Fibroblast of skin of scalp (primary cell): ENCODE measurements at regions not wholly inside any gene's neighbourhood (a gene's known extent, or its start where the extent isn't known, plus 50 kb on each side); places are given as distances from the start of the nearest gene placed in this dataset.

Source experiments
- DNase-seq: peaks from one replicate; pipeline ENCODE4 v3.0.0-alpha.2; 2013

- no peak for DNase-seq
These were observed 597.7 kb upstream of the BTBD3 start for GRCh38 chr20:11320033-11320432.

GRCh38 chr20:11323816-11324215 lies 593.9 kb upstream of the BTBD3 start:
- peak; percentile 98 for DNase-seq

GRCh38 chr20:11324990-11325389 lies 592.7 kb upstream of the BTBD3 start:
- no peak for DNase-seq

- no peak for DNase-seq
These were observed 588.9 kb upstream of the BTBD3 start for GRCh38 chr20:11328839-11329238.

DNA sequence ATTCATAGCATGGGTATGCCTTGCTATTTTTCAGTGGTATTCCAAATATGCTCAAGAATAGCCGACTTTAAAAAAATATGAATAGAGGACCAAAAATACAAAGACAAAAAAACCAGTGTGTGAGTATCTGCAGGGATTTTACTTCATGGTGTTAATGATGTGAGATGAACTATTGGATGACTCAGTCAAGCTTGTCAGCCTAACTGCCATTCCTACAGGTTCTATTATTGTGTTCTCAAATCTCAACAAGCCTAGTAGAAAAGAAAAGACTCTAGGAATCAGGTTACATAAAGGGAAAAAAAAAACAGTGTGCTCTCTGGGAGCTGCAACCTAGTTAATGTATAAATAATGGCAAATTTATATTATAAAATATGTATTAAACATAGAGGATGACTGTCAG lies 588.4 kb upstream of the BTBD3 start:
- peak; percentile 33 for DNase-seq

DNA sequence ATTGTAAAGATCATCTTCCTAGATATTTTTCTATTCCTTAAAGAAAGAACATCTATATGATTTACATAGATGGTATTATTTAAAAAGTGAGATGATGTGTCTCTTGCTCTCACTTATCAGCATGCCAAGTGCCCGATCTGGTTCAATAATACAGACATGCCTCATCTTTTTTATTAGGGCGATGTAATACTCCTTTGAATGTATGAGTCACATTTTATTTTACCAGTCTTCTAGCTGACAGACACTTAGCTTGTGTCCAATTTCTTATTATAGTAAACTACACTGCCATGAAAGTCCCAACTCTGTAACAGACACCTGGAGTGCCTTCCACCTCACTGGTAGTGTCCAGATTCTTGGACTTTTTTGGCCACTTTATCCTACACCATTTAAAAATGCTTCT lies 586.6 kb upstream of the BTBD3 start:
- peak; percentile 65 for DNase-seq

DNA sequence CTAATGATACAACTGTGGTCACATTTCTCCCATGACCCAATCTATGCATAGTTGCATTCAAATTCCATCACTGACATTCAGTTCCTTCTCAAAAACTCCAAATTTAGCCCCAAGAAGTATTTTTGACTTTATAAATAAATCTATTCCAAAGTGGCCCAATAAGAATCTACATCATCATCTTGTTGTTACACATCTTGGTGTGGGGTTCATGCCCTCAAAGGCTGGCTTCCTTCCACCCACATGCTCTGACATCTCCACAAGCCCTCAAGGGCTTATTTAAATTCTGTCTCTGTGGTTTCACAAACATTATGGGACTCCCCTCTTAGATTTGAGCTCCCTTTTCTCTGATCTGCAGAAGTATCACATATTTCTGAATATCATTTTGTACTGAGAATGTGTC lies 585.3 kb upstream of the BTBD3 start:
- DNase-seq: peak; percentile 69

GRCh38 chr20:11333634-11334033 lies 584.1 kb upstream of the BTBD3 start:
- DNase-seq: no peak

DNA sequence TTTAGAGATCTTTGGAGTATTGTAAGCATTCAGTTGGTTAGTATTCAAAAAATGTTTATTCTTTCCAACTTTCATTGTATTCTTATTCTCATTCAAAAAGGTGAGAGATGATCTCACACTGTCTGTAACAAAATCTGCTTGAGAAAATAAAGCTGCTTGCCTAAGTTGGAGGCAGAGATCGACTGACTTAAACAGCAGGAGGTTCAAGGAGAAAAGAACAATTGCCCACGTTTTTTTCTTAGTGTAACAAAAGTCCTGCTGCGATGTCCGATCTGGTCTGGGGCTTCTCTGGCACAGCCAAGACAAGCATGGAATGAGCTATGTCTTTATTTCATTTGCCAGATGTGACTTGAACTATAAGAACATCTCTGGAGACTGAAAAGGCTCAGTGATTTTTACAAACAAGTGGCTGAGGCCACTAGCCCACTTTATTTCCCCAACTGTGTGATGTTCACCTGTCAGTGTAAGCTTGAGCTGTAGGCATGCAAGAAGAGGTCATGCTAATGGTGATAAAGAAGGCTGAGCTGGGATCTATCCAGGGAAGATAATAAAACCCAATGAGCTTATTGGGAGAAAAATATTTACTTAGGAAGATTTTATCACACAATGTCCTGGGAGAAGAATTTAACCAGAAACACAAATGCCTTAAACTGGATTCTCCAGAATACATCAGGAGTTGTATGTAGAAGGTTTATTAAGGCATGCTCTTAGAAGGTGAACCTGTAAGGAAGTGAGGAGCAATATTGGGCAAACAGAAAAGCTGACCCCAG lies 580.1 kb upstream of the BTBD3 start:
- no peak for DNase-seq

- DNase-seq: peak; percentile 22
These were observed 579.0 kb upstream of the BTBD3 start for GRCh38 chr20:11338496-11339306.

DNA sequence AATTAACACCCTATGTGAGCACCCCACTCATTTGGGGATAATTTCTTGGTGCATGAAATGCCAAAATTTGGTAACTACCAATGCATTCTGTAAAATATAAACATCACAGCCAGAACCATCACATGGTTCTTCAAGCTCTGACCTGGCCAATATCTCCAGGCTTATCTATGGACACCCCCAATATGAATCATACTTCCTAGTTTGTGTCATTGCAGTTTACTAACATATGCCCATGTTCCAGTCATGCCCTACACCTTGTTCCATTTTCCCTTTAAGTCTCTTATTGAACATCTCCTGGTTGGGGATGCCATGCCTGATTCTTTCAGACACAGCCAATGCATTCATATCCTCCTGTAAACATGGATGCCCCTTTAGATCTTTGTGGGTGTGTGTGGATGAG lies 572.8 kb upstream of the BTBD3 start:
- DNase-seq: no peak

DNA sequence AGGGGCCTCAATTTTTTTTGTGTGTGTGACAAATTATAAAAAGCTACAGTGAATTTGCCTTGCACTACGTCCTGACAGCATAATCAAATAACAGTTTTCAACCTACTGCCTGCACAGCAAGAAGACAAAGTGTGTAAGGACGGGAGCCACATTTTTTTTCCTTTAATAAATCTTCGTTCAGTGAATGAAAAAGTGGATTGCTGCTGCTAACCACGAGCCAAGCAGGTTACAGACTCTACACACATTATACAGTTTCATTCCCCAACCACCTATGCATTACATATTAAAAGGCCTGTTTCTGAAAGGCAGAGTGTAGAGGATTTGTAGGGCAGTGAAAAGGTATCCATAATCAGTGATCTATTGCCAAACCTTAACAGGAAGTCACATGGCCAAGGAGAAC lies 570.0 kb upstream of the BTBD3 start:
- no peak for DNase-seq

DNA sequence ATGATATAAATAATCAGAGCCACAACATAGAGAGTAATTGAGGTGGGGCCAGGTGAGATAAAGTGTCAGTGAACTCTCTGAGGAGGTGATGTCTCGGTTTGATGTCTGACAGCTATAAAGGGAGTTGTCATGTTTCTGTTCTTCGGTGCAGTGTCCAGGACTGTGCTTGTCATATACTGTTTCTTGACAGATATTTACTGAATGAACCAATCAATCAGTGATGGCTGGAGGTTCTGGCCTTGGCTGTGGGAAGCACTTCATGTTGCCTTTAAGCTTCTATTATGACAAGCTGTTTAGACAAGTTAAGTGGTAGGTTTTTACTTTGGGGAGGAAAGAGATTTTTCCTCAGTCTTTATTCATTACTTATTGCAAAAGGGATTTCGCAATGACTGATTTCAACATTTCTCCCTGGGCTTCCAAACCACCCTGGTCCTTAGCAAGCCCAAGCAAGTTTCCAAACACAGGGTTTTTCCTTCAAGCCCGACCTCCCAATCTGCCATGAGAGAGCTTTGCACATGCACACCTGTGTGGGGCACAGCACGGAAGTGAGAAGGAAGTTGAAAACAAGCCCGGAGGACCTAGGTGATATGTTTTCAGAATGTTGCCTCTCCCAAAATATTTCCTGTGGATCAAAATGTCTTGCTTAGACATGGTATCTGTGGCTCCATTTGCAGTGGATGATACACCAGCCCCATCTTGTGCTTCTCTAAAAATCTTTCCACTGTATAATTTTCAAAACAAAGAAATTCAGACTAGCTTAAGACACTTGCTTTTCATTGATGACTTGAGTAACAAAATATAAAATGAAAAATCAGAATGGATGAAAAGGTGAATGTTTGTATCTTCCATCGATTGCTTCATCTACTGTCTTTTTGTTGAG lies 567.3 kb upstream of the BTBD3 start:
- peak; percentile 66 for DNase-seq

GRCh38 chr20:11352041-11352440 lies 565.7 kb upstream of the BTBD3 start:
- peak; percentile 60 for DNase-seq

DNA sequence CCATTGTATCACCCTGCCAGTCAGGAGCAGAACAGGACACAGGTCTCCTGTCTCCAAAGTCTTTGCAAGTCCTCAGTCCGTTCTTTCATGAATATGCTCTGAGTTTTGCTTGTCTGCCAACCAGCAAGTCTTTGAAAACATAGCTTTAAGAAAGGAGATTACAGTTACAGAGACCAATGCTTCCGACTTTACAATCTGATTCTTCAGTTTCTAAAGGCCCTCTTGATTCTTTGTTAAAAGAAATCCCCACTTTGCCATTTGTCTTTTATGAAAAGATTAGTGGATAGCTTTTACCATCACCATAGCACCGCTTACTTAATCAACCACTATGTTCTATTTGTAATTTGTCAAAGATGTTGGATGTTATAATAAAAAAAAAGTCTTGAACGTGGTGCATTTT lies 562.8 kb upstream of the BTBD3 start:
- no peak for DNase-seq

GRCh38 chr20:11355345-11355744 lies 562.3 kb upstream of the BTBD3 start:
- no peak for DNase-seq

- no peak for DNase-seq
These were observed 561.6 kb upstream of the BTBD3 start for GRCh38 chr20:11356061-11356460.

DNA sequence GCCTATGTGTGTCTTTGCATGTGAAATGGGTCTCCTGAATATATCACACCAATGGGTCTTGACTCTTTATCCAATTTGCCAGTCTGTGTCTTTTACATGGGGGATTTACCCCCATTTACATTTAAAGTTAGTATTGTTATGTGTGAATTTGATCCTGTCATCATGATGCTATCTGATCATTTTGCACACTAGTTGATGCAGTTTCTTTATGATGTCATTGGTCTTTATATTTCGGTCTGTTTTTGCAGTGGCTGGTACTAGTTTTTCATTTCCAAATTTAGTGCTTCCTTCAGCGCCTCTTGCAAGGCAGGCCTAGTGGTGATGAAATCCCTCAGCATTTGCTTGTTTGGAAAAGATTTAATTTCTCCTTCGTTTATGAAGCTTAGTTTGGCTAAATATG lies 555.2 kb upstream of the BTBD3 start:
- DNase-seq: no peak

DNA sequence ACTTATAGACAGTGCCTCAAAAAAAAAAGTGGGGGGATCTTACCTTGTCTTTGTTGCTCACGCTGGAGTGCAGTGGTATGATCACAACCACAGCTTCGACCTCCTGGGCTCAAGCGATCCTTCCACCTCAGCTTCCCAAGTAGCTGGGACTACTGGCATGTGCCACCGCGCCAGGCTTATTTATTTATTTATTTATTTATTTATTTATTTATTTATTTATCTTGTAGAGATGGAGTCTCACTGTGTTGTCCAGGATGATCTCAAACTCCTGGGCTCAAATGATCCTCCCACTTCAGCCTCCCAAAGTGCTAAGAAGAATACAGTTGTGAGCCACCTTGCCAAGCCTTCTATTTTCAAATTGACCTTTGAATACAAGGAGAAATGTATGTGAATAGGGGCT lies 553.0 kb upstream of the BTBD3 start:
- DNase-seq: no peak

- DNase-seq: no peak
These were observed 551.0 kb upstream of the BTBD3 start for GRCh38 chr20:11366660-11367059.

- no peak for DNase-seq
These were observed 549.2 kb upstream of the BTBD3 start for GRCh38 chr20:11368499-11368898.

- no peak for DNase-seq
These were observed 548.6 kb upstream of the BTBD3 start for GRCh38 chr20:11368965-11369711.
